Ovary (tissue), 3 donors: ENCODE measurements at regions not wholly inside any gene's neighbourhood (a gene's known extent, or its start where the extent isn't known, plus 50 kb on each side); places are given as distances from the start of the nearest gene placed in this dataset.

Source experiments
- CTCF ChIP-seq, 3 donors: fragments of 450-650 bp in 2 of 3; fragments of 200-600 bp in 1 of 3; IDR thresholded peaks; one replicate each; pipeline versions ENCODE4 v1.5.1 to v1.8.0; 2016 to 2022; ENCODE audit warnings: antibody characterized with exemption in 3 of 3, mild to moderate bottlenecking in 1 of 3
- EP300 ChIP-seq: sonication (generic); formaldehyde crosslinking; IDR thresholded peaks from one replicate; pipeline ENCODE4 v1.6.1; 2017; ENCODE audit warnings: antibody characterized with exemption
- POLR2A ChIP-seq: fragments of 450-650 bp; IDR thresholded peaks from one replicate; pipeline ENCODE4 v1.6.1; 2017; ENCODE audit warnings: antibody characterized with exemption, mild to moderate bottlenecking, moderate library complexity
- donor health status: DM: no; HTN: no; CAD: no.

- TF ChIP-seq CTCF (IDR thresholded peaks at IDR 0.05) (no peak), POLR2A (no peak), EP300 (no peak)
Observed at GRCh38 chr6:9370480-9370879, 935.1 kb upstream of the SLC35B3 start.
